ENCODE measurements at regions not wholly inside any gene's neighbourhood (a gene's known extent, or its start where the extent isn't known, plus 50 kb on each side); places are given as distances from the start of the nearest gene placed in this dataset.

DNA sequence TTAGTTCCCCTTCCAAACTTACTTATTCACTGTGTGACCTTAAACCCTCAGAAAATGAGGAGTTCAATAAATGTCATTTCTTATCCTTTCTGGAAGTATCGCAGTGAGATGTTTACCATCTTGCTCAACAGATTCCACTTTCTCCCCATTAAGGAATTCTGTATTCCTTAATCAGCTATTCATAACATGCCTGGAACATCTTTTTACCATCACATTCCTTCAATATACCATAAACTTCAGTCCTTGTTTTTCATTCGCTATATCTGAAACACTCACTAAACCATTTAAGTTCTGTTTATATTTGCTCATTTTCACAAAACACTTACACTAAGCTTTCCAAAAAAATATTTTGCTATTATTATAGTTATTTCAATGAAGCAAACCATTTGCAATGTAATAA, 1158.6 kb downstream of the CDH12 start:
- TF ChIP-seq, protein P1, sequence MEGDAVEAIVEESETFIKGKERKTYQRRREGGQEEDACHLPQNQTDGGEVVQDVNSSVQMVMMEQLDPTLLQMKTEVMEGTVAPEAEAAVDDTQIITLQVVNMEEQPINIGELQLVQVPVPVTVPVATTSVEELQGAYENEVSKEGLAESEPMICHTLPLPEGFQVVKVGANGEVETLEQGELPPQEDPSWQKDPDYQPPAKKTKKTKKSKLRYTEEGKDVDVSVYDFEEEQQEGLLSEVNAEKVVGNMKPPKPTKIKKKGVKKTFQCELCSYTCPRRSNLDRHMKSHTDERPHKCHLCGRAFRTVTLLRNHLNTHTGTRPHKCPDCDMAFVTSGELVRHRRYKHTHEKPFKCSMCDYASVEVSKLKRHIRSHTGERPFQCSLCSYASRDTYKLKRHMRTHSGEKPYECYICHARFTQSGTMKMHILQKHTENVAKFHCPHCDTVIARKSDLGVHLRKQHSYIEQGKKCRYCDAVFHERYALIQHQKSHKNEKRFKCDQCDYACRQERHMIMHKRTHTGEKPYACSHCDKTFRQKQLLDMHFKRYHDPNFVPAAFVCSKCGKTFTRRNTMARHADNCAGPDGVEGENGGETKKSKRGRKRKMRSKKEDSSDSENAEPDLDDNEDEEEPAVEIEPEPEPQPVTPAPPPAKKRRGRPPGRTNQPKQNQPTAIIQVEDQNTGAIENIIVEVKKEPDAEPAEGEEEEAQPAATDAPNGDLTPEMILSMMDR (IDR thresholded peaks at IDR 0.05): no peak

- TF ChIP-seq, protein P1 (IDR thresholded peaks at IDR 0.05): no peak
Observed at GRCh38 chr5:21693591-21693990, 1159.6 kb downstream of the CDH12 start.

- TF ChIP-seq, protein P1 (IDR thresholded peaks at IDR 0.05): no peak
Observed at GRCh38 chr5:21689587-21689986, 1163.6 kb downstream of the CDH12 start.

GRCh38 chr5:21688655-21689054, 1164.5 kb downstream of the CDH12 start:
- TF ChIP-seq, protein P1 (IDR thresholded peaks at IDR 0.05): no peak

- TF ChIP-seq, protein P1 (IDR thresholded peaks at IDR 0.05): no peak
Observed at GRCh38 chr5:21687621-21688020, 1165.5 kb downstream of the CDH12 start.

DNA sequence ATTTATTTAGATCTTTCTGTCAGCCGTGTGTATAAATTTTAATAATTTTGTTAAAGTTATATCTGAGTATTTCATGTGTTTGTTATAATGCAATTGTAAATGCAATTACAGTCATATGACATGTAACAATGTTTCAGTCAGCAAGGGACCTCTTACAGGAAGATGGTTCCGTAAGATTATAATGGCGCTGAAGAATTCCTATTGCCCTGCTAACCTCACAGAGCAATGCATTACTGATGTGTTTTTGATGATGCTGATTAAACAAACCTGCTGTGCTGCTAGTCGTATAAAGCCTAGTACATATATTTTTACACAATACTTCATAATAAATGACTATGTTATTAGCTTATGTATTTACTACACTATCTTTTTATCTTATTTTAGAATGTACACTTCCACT, 1166.4 kb downstream of the CDH12 start:
- TF ChIP-seq, protein P1 (IDR thresholded peaks at IDR 0.05): no peak

DNA sequence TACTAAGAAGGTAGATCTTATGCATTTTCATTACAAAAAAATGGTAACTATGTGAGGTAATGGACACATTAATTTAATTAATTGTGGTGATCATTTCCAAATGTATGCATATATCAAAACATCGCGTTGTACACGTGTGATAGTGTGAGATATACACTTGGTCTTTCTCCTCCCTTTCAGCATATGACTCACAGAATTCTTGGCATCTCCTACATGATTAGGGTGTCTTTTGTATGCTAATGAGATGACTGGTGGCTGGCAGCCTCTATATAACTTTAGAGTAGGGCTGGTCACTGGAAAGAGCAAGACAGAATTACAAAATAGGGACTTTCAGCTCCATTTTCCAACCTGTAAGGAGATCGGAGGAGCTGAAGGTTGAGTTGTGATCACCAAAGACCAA, 1167.6 kb downstream of the CDH12 start:
- TF ChIP-seq, protein P1 (IDR thresholded peaks at IDR 0.05): no peak

DNA sequence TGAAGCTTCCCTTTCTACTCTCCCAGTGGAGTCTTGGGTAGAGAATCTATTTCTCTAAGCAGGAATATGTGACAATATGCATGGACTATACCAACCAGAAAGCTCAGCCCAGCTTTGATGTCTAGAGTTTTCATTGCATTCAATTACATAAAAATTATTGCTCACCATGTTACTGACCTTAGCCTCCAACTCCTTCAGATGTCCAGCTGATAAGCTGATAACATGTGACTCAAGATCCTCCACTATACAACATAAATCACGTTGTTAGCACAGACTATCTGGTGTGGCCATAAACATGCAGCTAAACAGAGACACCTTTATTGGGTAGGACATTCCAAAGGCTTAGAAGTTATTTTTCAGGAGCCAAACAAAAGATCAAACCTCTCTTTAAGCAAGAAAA, 1168.2 kb downstream of the CDH12 start:
- TF ChIP-seq, protein P1 (IDR thresholded peaks at IDR 0.05): no peak

Data from LNCAP (cell line).